Astrocyte of the cerebellum (primary cell): ENCODE measurements at regions not wholly inside any gene's neighbourhood (a gene's known extent, or its start where the extent isn't known, plus 50 kb on each side); places are given as distances from the start of the nearest gene placed in this dataset.

Source experiments
- DNase-seq: peaks from one replicate; pipeline ENCODE4 v3.0.0-alpha.2; 2011; ENCODE audit warnings: low read depth
- H3K4me3 ChIP-seq: 2 replicates; pipeline ENCODE4 v1.5.1; 2011; ENCODE audit warnings: mild to moderate bottlenecking, low read depth, low read length, moderate library complexity
- in situ Hi-C: cut with HindIII; loops from 2 replicates; pipeline ENCODE4 v1.10.0; 2017; ENCODE audit warnings: low sequenced_read_pairs
- TF ChIP-seq, protein P1 (sequence below): IDR thresholded peaks from 2 replicates; pipeline ENCODE4 v1.5.1; 2012; ENCODE audit warnings: low read length, low read depth, moderate library complexity, mild to moderate bottlenecking; ENCODE audit errors: missing control alignments

DNA sequence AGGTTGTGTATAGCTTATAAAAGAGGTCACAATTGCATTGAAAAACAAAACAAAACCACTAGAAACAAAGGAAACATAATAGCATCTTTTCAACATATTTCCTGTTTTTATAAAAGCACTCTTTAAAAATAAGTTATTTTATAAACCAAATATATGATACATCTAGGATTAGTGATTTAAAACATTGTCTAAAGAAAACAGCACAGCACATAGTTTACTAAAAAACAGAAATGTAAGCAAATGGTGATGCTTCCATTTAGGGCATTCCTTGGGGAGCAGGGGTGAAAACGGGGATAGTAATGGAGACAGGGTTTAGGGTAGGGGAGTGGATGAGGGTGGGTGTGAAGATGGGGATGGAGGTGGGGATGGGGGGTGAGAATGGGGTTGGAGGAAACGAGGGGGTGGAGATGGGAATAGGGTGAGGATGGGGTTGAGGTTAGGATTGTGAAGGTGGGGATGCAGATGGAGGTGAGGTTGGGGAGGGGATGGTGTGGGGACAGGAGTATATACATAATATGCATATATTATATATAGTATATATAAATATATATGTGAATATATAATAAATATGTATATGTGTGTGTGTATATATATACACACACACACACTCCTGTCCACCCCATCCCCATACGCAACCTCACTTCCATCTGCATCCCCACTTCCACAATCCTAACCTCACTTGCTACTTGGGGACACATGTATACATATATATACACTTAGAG lies 1519.5 kb downstream of the CDH11 start:
- in situ Hi-C loops, result no loop called here
- TF ChIP-seq, protein P1, sequence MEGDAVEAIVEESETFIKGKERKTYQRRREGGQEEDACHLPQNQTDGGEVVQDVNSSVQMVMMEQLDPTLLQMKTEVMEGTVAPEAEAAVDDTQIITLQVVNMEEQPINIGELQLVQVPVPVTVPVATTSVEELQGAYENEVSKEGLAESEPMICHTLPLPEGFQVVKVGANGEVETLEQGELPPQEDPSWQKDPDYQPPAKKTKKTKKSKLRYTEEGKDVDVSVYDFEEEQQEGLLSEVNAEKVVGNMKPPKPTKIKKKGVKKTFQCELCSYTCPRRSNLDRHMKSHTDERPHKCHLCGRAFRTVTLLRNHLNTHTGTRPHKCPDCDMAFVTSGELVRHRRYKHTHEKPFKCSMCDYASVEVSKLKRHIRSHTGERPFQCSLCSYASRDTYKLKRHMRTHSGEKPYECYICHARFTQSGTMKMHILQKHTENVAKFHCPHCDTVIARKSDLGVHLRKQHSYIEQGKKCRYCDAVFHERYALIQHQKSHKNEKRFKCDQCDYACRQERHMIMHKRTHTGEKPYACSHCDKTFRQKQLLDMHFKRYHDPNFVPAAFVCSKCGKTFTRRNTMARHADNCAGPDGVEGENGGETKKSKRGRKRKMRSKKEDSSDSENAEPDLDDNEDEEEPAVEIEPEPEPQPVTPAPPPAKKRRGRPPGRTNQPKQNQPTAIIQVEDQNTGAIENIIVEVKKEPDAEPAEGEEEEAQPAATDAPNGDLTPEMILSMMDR, result no peak
- no peak for DNase-seq
- no peak overlapping the region for H3K4me3 ChIP-seq

DNA sequence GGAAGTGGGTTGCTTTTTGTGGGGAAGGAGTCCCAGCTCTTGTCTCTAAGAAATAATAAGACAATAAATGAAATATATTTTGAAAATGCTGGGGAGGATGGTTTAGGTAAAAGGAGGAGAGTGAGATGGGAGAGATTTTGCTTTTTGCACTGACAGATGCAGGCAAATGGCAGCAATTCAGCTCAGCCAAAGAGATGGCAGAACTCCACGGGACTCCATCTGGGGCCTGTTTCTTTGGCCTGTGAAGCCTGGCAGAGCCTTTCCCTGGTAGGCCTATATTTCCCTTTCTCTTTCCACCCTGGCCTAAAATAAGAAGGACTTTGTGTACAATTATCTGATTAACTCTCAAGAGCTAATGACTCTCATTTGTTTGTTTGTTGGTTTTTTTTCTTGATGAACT lies 1525.1 kb downstream of the CDH11 start:
- no peak for DNase-seq
- in situ Hi-C loops, result no loop called here
- H3K4me3 ChIP-seq, result no peak overlapping the region
- TF ChIP-seq, protein P1, result no peak

DNA sequence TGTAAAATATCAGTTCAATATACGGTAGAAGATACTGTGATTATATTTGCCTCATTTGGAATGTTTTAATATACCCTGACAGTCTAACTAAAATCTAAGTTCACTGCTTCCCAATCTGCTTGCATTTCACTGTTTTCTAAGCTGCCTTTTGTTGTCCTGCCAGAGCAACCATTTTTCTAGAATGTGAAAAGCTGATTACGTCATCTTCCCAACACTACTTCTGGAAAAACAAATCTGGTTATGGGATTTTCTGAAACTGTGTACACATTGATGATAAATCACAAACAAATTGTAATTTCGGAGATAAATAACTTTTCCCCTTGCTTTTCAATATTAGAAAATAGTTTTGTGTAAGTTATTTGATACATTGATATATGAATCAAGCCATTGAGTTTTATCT lies 1529.0 kb downstream of the CDH11 start:
- in situ Hi-C loops, result no loop called here
- no peak overlapping the region for H3K4me3 ChIP-seq
- TF ChIP-seq, protein P1, result no peak
- no peak for DNase-seq

DNA sequence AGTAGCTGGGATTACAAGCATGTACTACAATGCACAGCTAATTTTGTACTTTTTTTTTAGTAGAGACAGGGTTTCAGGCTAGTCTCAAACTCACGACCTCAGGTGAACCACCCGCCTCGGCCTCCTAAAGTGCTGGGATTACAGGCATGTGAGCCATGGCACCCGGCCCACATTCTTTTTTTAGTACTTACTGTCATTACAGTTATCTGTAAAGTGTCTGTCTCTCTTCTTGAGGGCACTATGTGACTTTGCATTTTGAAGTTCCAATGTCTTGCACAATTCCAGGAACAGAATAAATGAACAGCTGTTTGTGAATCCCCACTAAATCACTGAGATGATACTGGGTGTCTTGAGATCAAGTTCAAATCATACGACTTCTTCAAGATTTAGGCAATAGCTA lies 1540.3 kb downstream of the CDH11 start:
- in situ Hi-C loops, result no loop called here
- TF ChIP-seq, protein P1, result no peak
- H3K4me3 ChIP-seq, result no peak overlapping the region
- no peak for DNase-seq

DNA sequence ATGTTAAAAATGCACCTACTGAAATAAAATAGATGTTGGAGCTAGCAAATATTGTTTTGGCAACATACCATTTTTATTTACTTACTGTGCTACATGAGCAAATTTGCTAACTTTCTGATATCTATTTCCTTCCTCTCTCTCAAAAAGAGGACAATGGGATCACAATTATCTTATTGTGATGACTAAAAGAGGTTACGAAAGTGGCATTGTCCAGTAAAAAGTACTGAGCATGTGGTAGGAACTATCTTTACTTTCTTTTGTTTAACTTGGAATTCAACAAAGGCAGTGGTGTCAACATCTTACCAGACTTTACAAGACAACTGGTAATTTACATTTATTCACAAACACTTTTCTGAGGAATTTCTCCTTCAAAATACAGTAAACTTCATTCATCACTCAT lies 1542.6 kb upstream of the CDH8 start:
- in situ Hi-C loops, result no loop called here
- TF ChIP-seq, protein P1, result no peak
- DNase-seq, result no peak
- H3K4me3 ChIP-seq, result no peak overlapping the region

DNA sequence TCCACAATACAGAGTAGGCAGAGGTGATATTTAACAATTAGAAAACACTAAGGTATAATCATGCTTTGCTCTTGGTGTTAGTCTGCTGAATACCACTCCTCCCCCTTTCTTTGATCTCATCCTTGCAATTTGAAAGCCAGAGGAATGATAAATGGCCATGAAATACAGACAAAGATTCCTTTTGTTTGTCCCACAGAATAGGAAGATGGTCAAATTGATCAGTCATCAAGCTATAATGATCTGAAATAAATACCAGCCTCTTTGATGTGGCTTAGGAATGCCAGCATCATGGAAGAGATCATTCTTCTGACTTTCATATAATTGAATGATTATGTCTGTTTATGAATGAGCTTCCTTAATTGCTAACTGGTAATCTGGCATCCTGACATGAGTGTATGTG lies 1541.7 kb upstream of the CDH8 start:
- DNase-seq, result no peak
- in situ Hi-C loops, result no loop called here
- TF ChIP-seq, protein P1, result no peak

More for the DNA sequence above, 1541.7 kb upstream of the CDH8 start:
- H3K4me3 ChIP-seq, result no peak overlapping the region
